Brain microvascular endothelial cell (primary cell): ENCODE measurements at regions not wholly inside any gene's neighbourhood (a gene's known extent, or its start where the extent isn't known, plus 50 kb on each side); places are given as distances from the start of the nearest gene placed in this dataset.

ENCODE experiments used
- DNase-seq: peaks from one replicate; pipeline ENCODE4 v3.0.0-alpha.2; 2020
- H3K27ac ChIP-seq: fragments of 250-450 bp; sonication (Bioruptor Pico); 2 replicates; pipeline ENCODE4 v1.5.1; 2020; ENCODE audit warnings: mild to moderate bottlenecking, moderate library complexity
- H3K27me3 ChIP-seq: fragments of 250-450 bp; sonication (Bioruptor Pico); replicated peaks from 2 replicates; pipeline ENCODE4 v1.5.1; 2020; ENCODE audit warnings: mild to moderate bottlenecking
- H3K36me3 ChIP-seq: fragments of 250-450 bp; sonication (Bioruptor Pico); replicated peaks from 2 replicates; pipeline ENCODE4 v1.5.1; 2020; ENCODE audit warnings: mild to moderate bottlenecking
- H3K4me3 ChIP-seq: 2 replicates; pipeline ENCODE4 v1.5.1; 2011; ENCODE audit warnings: low read depth, mild to moderate bottlenecking, control low read depth, low read length, moderate library complexity
- in situ Hi-C: cut with HindIII; loops from 2 replicates; pipeline ENCODE4 v1.10.0; 2017; ENCODE audit warnings: low sequenced_read_pairs, low pct_ligation_motif_present
- TF ChIP-seq, protein P1 (sequence below): IDR thresholded peaks from 2 replicates; pipeline ENCODE4 v1.5.1; 2011; ENCODE audit warnings: low read depth, mild to moderate bottlenecking, moderate library complexity, low read length, control low read depth, inconsistent platforms; ENCODE audit errors: missing control alignments

DNA sequence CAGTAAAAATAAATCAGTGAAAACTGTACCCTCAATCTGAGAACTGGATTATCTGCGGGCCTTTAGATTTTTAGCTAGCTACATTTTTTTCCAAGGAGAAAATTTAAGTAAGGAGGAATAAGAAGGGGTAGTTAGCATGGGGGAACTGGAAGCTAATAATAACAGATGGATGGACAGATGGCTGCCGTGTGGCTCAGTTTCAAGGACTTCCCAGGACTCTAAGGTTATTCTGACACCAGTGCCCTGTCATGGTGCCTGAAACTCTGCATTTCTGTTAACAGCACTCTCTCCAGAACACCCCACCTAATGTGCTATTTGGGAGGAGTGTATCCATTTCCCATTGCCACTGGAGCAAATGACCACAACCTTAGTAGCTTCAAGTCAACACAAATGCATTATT, 75.7 kb upstream of the PDE1C start:
- no peaks in the 10 kb centered on the region for H3K36me3 ChIP-seq
- TF ChIP-seq, protein P1, sequence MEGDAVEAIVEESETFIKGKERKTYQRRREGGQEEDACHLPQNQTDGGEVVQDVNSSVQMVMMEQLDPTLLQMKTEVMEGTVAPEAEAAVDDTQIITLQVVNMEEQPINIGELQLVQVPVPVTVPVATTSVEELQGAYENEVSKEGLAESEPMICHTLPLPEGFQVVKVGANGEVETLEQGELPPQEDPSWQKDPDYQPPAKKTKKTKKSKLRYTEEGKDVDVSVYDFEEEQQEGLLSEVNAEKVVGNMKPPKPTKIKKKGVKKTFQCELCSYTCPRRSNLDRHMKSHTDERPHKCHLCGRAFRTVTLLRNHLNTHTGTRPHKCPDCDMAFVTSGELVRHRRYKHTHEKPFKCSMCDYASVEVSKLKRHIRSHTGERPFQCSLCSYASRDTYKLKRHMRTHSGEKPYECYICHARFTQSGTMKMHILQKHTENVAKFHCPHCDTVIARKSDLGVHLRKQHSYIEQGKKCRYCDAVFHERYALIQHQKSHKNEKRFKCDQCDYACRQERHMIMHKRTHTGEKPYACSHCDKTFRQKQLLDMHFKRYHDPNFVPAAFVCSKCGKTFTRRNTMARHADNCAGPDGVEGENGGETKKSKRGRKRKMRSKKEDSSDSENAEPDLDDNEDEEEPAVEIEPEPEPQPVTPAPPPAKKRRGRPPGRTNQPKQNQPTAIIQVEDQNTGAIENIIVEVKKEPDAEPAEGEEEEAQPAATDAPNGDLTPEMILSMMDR = no peak
- H3K4me3 ChIP-seq = no peak overlapping the region
- H3K27me3 ChIP-seq = no peaks in the 10 kb centered on the region
- DNase-seq = no peak
- H3K27ac ChIP-seq = no peak overlapping the region
- in situ Hi-C loops = no loop called here

DNA sequence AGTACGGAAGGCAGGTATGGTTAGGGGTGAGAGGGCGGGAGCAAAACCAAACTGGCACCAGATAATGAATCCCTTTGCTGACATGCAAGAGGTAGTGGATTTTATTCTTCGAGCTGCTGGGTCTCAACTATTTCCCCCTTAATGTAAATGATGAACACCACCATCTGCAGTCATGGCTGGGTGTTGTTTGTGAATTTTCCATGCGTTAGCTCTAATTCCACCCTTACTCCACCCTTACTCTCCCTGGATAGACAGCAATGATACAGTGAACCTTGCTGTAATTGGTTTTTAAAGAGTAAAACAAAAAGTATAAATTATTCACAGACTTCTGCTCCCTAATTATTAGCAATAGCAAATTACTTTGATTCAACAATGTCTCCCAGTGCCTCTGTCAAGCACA, 74.5 kb upstream of the PDE1C start:
- no peaks in the 10 kb centered on the region for H3K36me3 ChIP-seq
- DNase-seq = no peak
- no peaks in the 10 kb centered on the region for H3K27me3 ChIP-seq
- no peak overlapping the region for H3K4me3 ChIP-seq
- in situ Hi-C loops = no loop called here
- no peak overlapping the region for H3K27ac ChIP-seq
- TF ChIP-seq, protein P1 = no peak

DNA sequence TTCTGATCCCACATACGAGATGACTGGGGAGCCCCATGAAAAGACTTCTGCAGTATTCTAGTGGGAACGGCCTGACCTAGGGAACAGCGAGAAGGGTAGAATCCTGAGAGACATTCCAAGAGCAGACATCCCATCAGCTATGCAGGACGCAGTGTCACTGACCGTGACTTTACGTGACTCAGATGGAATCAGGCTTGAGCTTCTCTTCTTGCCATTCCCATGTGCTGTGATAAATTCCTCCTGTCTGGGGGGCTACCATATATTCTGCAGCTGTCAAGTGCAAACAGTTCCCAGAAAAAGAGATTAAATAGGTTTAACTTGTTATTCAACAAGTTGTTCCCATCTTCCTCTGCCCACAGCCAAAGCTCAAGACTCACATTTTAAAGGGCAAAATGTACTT, 73.1 kb upstream of the PDE1C start:
- TF ChIP-seq, protein P1 = no peak
- H3K27me3 ChIP-seq = no peaks in the 10 kb centered on the region
- in situ Hi-C loops = no loop called here
- no peak overlapping the region for H3K4me3 ChIP-seq
- H3K36me3 ChIP-seq = no peaks in the 10 kb centered on the region
- H3K27ac ChIP-seq = peak overlapping the region; percentile 71
- peak; percentile 57 for DNase-seq

DNA sequence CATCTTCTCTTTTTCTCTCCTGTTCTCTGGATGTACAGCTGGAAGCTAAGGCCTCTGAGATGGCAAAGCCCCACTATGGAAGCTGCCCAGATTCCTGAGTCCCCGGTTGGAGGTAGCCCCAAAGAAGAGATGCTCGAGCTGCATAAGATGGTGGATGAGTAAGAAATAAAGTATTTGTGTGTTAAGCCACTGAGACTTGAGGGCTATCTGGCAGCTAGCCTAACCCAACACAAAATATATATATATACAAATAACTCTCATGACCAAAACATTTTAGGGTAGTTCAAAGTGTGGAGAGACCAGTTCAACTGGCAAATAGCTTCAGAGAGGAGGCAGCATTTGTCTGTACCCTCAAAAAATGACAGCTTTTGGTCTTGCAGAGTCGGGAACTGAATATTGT, 72.4 kb upstream of the PDE1C start:
- no peaks in the 10 kb centered on the region for H3K27me3 ChIP-seq
- TF ChIP-seq, protein P1 = peak; percentile 2
- H3K4me3 ChIP-seq = no peak overlapping the region
- H3K36me3 ChIP-seq = no peaks in the 10 kb centered on the region
- peak; percentile 69 for DNase-seq
- in situ Hi-C loops = no loop called here
- H3K27ac ChIP-seq = peak overlapping the region; percentile 71

DNA sequence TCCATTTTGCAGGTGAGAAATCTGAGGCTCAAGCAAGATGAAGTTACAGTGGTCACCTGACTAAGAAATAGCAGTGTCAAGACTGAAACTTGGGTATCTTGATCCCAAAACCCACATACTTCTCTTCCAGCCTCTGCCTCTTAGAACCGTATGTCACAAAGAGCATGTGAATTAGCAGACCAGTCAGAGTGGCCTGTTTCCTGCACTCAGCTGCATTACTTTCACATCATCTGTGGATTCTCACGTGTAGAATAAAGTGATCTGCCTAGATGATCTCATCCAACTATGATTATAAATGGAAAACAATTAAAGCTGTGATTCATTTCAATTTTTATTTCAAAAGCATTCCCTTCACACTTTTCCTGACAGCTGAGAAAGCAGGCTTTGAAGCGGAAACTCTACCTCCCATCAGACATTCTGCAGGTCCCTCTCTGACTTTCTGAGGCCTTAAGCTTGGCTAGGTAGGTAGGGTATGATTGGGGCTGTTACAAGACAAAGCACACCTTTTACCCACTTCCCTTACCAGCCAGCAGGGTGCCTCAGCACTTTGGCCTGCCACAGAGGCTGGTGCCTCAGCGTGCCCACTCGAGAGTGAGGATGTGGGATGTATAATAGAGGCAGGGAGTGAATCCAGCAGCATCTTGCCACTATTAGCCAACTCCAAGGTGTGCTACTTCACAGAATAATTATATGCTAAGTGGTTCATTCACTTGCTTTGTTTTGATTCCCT, 70.2 kb upstream of the PDE1C start:
- in situ Hi-C loops = no loop called here
- Histone ChIP-seq H3K27me3 (no peaks in the 10 kb centered on the region), H3K27ac (no peak overlapping the region), H3K4me3 (no peak overlapping the region), H3K36me3 (no peaks in the 10 kb centered on the region)
- TF ChIP-seq, protein P1 = peak; percentile 26
- DNase-seq = no peak

DNA sequence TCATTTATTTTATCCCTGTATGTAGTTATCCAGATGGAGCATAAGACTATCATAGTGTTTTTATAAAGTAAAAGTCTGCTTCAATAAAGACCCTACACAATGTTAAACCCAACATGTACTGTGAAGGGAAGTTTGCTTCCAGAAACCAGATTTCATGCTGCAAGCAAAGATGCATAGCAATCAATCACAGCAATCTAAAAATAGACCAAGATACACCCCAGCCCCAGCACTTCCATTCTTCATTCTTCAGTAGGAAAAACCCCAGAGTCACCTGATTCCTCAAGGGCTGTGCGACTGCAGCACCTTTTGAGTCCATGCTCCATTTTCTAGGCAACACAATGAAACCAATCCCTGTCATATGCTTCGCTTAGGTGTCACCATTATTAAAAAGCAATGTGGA, 66.9 kb upstream of the PDE1C start:
- Histone ChIP-seq H3K36me3 (no peaks in the 10 kb centered on the region), H3K27ac (no peak overlapping the region), H3K27me3 (no peaks in the 10 kb centered on the region), H3K4me3 (no peak overlapping the region)
- DNase-seq = no peak
- TF ChIP-seq, protein P1 = no peak
- in situ Hi-C loops = no loop called here
